Fibroblast of lung (primary cell): ENCODE measurements at regions not wholly inside any gene's neighbourhood (a gene's known extent, or its start where the extent isn't known, plus 50 kb on each side); places are given as distances from the start of the nearest gene placed in this dataset.

ENCODE experiments used
- EZH2 ChIP-seq: IDR thresholded peaks from 2 replicates; pipeline ENCODE4 v1.5.1; 2012; ENCODE audit warnings: low read length, control low read depth, mild to moderate bottlenecking; ENCODE audit errors: missing control alignments
- TF ChIP-seq, protein P1 (sequence below), 2 donors: IDR thresholded peaks in 1 of 2; conservative IDR thresholded peaks in 1 of 2; 1 replicate in 1 of 2; 2 replicates in 1 of 2; pipeline ENCODE4 v1.5.1; 2011 to 2012; ENCODE audit warnings: low read length in 2 of 2, control low read depth in 1 of 2, inconsistent platforms in 1 of 2, low read depth in 1 of 2, mild to moderate bottlenecking in 1 of 2

DNA sequence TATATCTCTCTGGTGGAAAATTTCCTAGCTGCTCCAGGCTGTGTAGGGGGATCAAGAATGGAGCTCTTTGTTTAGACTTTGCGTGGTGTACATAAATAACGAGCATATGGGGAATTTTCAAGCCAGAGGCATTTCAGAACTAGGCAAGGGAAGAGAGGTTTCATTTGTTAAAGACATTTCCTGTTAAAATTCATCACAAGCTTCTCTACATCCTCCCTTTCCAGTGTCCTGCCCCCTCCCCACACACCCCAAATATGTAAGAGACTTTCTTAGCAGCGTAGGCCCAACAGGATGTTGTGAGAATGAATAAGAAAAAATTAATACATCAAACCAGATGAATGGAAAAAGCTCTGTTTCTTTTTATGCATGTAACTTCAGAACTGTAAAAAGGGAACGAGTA is 150.3 kb downstream of the GPBP1 start:
- TF ChIP-seq, protein P1, sequence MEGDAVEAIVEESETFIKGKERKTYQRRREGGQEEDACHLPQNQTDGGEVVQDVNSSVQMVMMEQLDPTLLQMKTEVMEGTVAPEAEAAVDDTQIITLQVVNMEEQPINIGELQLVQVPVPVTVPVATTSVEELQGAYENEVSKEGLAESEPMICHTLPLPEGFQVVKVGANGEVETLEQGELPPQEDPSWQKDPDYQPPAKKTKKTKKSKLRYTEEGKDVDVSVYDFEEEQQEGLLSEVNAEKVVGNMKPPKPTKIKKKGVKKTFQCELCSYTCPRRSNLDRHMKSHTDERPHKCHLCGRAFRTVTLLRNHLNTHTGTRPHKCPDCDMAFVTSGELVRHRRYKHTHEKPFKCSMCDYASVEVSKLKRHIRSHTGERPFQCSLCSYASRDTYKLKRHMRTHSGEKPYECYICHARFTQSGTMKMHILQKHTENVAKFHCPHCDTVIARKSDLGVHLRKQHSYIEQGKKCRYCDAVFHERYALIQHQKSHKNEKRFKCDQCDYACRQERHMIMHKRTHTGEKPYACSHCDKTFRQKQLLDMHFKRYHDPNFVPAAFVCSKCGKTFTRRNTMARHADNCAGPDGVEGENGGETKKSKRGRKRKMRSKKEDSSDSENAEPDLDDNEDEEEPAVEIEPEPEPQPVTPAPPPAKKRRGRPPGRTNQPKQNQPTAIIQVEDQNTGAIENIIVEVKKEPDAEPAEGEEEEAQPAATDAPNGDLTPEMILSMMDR (conservative IDR thresholded peaks at IDR 0.05 in 1 of 2, IDR thresholded peaks at IDR 0.05 in 1 of 2; ENCODE audit: low read depth in 1 of 2, low read length in 2 of 2): no peak
- TF ChIP-seq EZH2: no peak
